Osteoblast (primary cell): ENCODE measurements at regions not wholly inside any gene's neighbourhood (a gene's known extent, or its start where the extent isn't known, plus 50 kb on each side); places are given as distances from the start of the nearest gene placed in this dataset.
A peak's percentile ranks its signal among the peaks of the same experiment; 100 is the strongest.

ENCODE experiments used
- DNase-seq: peaks from one replicate; pipeline ENCODE4 v3.0.0; 2011; ENCODE audit warnings: low spot score, mixed read lengths; ENCODE audit not compliant: insufficient read length; ENCODE audit errors: missing footprints
- H2AFZ ChIP-seq: 2 replicates; pipeline ENCODE4 v1.6.0; 2011; ENCODE audit warnings: mild to moderate bottlenecking, low read length
- H3K27ac ChIP-seq: 2 replicates; pipeline ENCODE4 v1.5.1; 2011; ENCODE audit warnings: mild to moderate bottlenecking, low read depth, low read length, moderate library complexity
- H3K27me3 ChIP-seq: 2 replicates; pipeline ENCODE4 v1.6.0; 2012; ENCODE audit warnings: mild to moderate bottlenecking, control low read depth, inconsistent platforms, low read length, moderate library complexity; ENCODE audit not compliant: insufficient read depth
- H3K36me3 ChIP-seq: 2 replicates; pipeline ENCODE4 v1.5.1; 2011; ENCODE audit warnings: mild to moderate bottlenecking, low read length, control low read depth, moderate library complexity; ENCODE audit not compliant: insufficient read depth
- H3K4me1 ChIP-seq: 2 replicates; pipeline ENCODE4 v1.5.1; 2011; ENCODE audit warnings: mild to moderate bottlenecking, low read length, control low read depth, moderate library complexity; ENCODE audit not compliant: insufficient read depth
- H3K4me2 ChIP-seq: 2 replicates; pipeline ENCODE4 v1.6.0; 2011; ENCODE audit warnings: mild to moderate bottlenecking, low read length; ENCODE audit not compliant: insufficient read depth
- H3K4me3 ChIP-seq: fragments of 200-600 bp; sonication (generic); 3 replicates; pipeline ENCODE4 v1.5.1; 2012; ENCODE audit warnings: mild to moderate bottlenecking, low read length, inconsistent platforms; ENCODE audit not compliant: insufficient read depth
- H3K79me2 ChIP-seq: 2 replicates; pipeline ENCODE4 v1.6.0; 2012; ENCODE audit warnings: mild to moderate bottlenecking, low read length, control low read depth, inconsistent platforms; ENCODE audit not compliant: insufficient read depth
- H3K9me3 ChIP-seq: 2 replicates; pipeline ENCODE4 v1.5.1; 2011; ENCODE audit warnings: low read depth, low read length, control low read depth
- H4K20me1 ChIP-seq: 2 replicates; pipeline ENCODE4 v1.6.0; 2012; ENCODE audit warnings: mild to moderate bottlenecking, low read length, control low read depth; ENCODE audit not compliant: insufficient read depth
- CTCF ChIP-seq: IDR thresholded peaks from 2 replicates; pipeline ENCODE4 v1.5.1; 2011; ENCODE audit warnings: mild to moderate bottlenecking, low read depth, low read length, moderate library complexity; ENCODE audit errors: extremely low read depth

DNA sequence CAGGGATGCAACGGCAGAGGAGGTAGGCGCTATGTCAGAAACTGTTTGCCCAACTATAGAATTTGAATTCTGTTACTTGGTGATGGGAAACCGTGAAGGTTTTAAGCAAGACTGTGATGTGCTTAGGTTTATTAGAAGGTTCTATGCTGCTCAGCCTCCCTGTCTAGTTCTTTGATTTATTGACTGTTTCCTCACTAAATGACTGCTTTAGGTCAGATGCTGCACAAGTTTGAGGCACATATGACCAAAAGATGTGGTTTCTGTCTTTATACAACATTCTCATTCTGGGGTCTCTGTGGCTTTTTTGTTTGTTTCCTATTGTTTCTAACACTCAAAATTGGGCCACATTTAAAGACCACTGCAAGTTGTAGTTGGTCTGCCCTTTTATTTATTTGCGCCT, 323.0 kb upstream of the OBI1 start:
- no peaks in the 10 kb centered on the region for H3K79me2 ChIP-seq
- H3K36me3 ChIP-seq = no peaks in the 10 kb centered on the region
- H3K4me1 ChIP-seq = no peaks in the 10 kb centered on the region
- no peaks in the 10 kb centered on the region for H3K9me3 ChIP-seq
- H2AFZ ChIP-seq = no peak overlapping the region
- no peak overlapping the region for H3K4me3 ChIP-seq
- DNase-seq = no peak
- H3K27me3 ChIP-seq = no peaks in the 10 kb centered on the region
- H4K20me1 ChIP-seq = no peaks in the 10 kb centered on the region
- H3K4me2 ChIP-seq = no peak overlapping the region
- no peak overlapping the region for H3K27ac ChIP-seq
- no peak for TF ChIP-seq CTCF

DNA sequence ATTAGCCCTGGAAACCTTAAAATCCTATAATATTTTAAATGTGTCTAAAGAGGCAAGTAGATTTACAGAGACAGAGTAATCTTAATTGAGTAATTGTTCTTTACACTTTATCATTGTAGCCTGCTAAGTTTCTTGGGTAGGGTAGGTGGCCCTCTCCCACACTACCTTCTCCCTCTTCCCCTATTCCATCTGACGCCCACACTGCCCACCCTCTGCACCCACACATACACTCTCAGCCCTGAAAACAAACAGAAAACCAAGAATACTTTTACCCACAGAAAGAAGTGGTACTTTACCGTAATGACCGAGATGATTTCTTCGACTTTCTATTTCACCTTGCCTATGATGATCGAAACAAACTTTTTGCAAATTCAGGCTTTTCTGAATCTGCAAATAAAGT, 320.4 kb upstream of the OBI1 start:
- no peak overlapping the region for H3K4me3 ChIP-seq
- no peaks in the 10 kb centered on the region for H3K79me2 ChIP-seq
- H3K27me3 ChIP-seq = no peaks in the 10 kb centered on the region
- TF ChIP-seq CTCF = no peak
- no peaks in the 10 kb centered on the region for H3K36me3 ChIP-seq
- no peak overlapping the region for H2AFZ ChIP-seq
- H4K20me1 ChIP-seq = no peaks in the 10 kb centered on the region
- DNase-seq = no peak
- no peak overlapping the region for H3K4me2 ChIP-seq
- H3K9me3 ChIP-seq = no peaks in the 10 kb centered on the region
- H3K27ac ChIP-seq = no peak overlapping the region
- no peaks in the 10 kb centered on the region for H3K4me1 ChIP-seq

- Histone ChIP-seq H4K20me1 (no peaks in the 10 kb centered on the region), H2AFZ (no peak overlapping the region), H3K27me3 (no peaks in the 10 kb centered on the region), H3K4me3 (no peak overlapping the region), H3K4me1 (no peaks in the 10 kb centered on the region), H3K36me3 (no peaks in the 10 kb centered on the region), H3K4me2 (no peak overlapping the region), H3K9me3 (no peaks in the 10 kb centered on the region), H3K27ac (no peak overlapping the region), H3K79me2 (no peaks in the 10 kb centered on the region)
- TF ChIP-seq CTCF = peak; percentile 68
- DNase-seq = no peak
These were observed 319.5 kb upstream of the OBI1 start for GRCh38 chr13:78978381-78978998.

GRCh38 chr13:78977311-78977710, 318.4 kb upstream of the OBI1 start:
- no peak for DNase-seq
- no peak overlapping the region for H3K27ac ChIP-seq
- TF ChIP-seq CTCF = no peak
- H3K36me3 ChIP-seq = no peaks in the 10 kb centered on the region
- H3K27me3 ChIP-seq = no peaks in the 10 kb centered on the region
- no peak overlapping the region for H2AFZ ChIP-seq
- H3K4me1 ChIP-seq = no peaks in the 10 kb centered on the region
- H3K79me2 ChIP-seq = no peaks in the 10 kb centered on the region
- no peaks in the 10 kb centered on the region for H3K9me3 ChIP-seq
- H3K4me3 ChIP-seq = no peak overlapping the region
- no peak overlapping the region for H3K4me2 ChIP-seq
- H4K20me1 ChIP-seq = no peaks in the 10 kb centered on the region
